ENCODE measurements at regions not wholly inside any gene's neighbourhood (a gene's known extent, or its start where the extent isn't known, plus 50 kb on each side); places are given as distances from the start of the nearest gene placed in this dataset.

DNA sequence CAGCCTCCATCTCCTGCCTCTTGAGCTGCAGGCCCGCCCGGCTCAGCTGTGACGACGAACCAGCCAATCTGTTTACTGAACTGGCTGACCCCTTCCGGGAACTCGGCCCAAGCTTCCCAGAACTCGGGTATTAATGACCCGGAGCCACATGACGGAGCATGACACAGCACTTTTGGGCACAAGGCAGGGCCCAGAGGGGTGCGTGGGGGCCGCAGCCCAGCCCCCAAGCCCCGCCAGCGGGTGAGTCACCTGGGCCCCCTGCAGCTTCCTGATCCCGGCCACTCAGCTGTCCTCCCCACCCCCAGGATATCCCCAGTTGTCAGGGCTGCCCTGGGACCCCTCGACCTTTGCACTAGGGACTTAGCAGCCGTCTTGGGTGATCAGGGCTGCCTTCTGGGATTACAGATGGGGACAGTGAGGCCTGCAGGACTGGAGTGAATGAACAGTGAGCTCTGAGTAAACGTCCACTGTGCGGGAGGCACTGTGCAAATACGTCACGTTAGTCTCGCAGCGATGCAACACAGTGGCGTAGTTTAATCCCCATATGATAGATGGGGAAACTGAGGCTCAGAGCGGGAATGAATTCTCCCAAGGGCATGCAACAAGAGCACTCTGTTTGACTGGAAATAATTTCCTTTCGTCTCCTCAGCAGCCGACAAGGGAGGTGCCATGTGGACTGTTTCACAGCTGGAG is 102.1 kb downstream of the CEBPB start (continued):
- TF ChIP-seq, protein P1, sequence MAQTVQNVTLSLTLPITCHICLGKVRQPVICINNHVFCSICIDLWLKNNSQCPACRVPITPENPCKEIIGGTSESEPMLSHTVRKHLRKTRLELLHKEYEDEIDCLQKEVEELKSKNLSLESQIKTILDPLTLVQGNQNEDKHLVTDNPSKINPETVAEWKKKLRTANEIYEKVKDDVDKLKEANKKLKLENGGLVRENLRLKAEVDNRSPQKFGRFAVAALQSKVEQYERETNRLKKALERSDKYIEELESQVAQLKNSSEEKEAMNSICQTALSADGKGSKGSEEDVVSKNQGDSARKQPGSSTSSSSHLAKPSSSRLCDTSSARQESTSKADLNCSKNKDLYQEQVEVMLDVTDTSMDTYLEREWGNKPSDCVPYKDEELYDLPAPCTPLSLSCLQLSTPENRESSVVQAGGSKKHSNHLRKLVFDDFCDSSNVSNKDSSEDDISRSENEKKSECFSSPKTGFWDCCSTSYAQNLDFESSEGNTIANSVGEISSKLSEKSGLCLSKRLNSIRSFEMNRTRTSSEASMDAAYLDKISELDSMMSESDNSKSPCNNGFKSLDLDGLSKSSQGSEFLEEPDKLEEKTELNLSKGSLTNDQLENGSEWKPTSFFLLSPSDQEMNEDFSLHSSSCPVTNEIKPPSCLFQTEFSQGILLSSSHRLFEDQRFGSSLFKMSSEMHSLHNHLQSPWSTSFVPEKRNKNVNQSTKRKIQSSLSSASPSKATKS (CRISPR knock-in tag; IDR thresholded peaks at IDR 0.05) = 0 out of 2 replicates have a peak, but pooled peaks have one; percentile 39
- TF ChIP-seq CBX5 (IDR thresholded peaks at IDR 0.05; ENCODE audit: borderline replicate concordance, low read depth) (no peak), HDAC2 (IDR thresholded peaks at IDR 0.05) (peak; percentile 98), ZNF174 (CRISPR knock-in tag; IDR thresholded peaks at IDR 0.05) (no peak), ATF4 (CRISPR knock-in tag; IDR thresholded peaks at IDR 0.05) (peak; percentile 52), TSC22D4 (tag; IDR thresholded peaks at IDR 0.05) (no peak), AFF4 (CRISPR knock-in tag; IDR thresholded peaks at IDR 0.05) (peak; percentile 85), POLR2AphosphoS2 (IDR thresholded peaks at IDR 0.05; ENCODE audit: low read length) (no peak), ZNF639 (CRISPR knock-in tag; conservative IDR thresholded peaks at IDR 0.05 in 1 of 2, IDR thresholded peaks at IDR 0.05 in 1 of 2) (peak in 1 of 2 experiments; percentile 94; a peak in 2 of 4 replicates), GATAD2B (IDR thresholded peaks at IDR 0.05; ENCODE audit: borderline replicate concordance) (peak; percentile 95), E2F8 (IDR thresholded peaks at IDR 0.05; ENCODE audit: low read depth, partially characterized antibody) (peak; percentile 78), ZNF184 (CRISPR knock-in tag; IDR thresholded peaks at IDR 0.05) (no peak)
- TF ChIP-seq, protein P2, sequence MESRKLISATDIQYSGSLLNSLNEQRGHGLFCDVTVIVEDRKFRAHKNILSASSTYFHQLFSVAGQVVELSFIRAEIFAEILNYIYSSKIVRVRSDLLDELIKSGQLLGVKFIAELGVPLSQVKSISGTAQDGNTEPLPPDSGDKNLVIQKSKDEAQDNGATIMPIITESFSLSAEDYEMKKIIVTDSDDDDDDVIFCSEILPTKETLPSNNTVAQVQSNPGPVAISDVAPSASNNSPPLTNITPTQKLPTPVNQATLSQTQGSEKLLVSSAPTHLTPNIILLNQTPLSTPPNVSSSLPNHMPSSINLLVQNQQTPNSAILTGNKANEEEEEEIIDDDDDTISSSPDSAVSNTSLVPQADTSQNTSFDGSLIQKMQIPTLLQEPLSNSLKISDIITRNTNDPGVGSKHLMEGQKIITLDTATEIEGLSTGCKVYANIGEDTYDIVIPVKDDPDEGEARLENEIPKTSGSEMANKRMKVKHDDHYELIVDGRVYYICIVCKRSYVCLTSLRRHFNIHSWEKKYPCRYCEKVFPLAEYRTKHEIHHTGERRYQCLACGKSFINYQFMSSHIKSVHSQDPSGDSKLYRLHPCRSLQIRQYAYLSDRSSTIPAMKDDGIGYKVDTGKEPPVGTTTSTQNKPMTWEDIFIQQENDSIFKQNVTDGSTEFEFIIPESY (CRISPR knock-in tag; IDR thresholded peaks at IDR 0.05) = peak; percentile 91

Data from K562 (cell line).